B cell (primary cell): ENCODE measurements at regions not wholly inside any gene's neighbourhood (a gene's known extent, or its start where the extent isn't known, plus 50 kb on each side); places are given as distances from the start of the nearest gene placed in this dataset.

Source experiments
- ATAC-seq: fragments of 200-7000 bp; cut with Tn5 transposase; one replicate; pipeline ENCODE4 v1.10.0; 2021; ENCODE audit warnings: low read depth, mild to moderate bottlenecking, moderate number of reproducible peaks, moderate library complexity
- CTCF ChIA-PET: fragments of 350-600 bp; sonication (Branson Sonifier 250); formaldehyde crosslinking; loops from one replicate; lab custom pipeline; 2021; ENCODE audit warnings: antibody characterized with exemption, inconsistent platforms; lab: Charles Lee
- POLR2A ChIA-PET: fragments of 350-600 bp; sonication (Branson Sonifier 250); formaldehyde crosslinking; loops from one replicate; lab custom pipeline; 2021; ENCODE audit warnings: antibody characterized with exemption; lab: Charles Lee
- DNase-seq: peaks from one replicate; pipeline ENCODE4 v3.0.0; 2013
- H2AFZ ChIP-seq: 2 replicates; pipeline ENCODE4 v1.6.1; 2012; ENCODE audit warnings: mild to moderate bottlenecking, low read depth, low read length; ENCODE audit not compliant: insufficient read depth, poor library complexity, severe bottlenecking
- H3K27ac ChIP-seq, 2 donors: 1 replicate in 1 of 2; 2 replicates in 1 of 2; pipeline ENCODE4 v1.5.1; 2012 to 2013; ENCODE audit warnings: low read length in 2 of 2, mild to moderate bottlenecking in 2 of 2, moderate library complexity in 1 of 2
- H3K27me3 ChIP-seq, 4 experiments: fragments of 200-600 bp in 1 of 4; sonication (generic) in 1 of 4; replicated peaks in 1 of 4; 1 replicate in 2 of 4; 2 replicates in 2 of 4; pipeline versions ENCODE4 v1.6.1 to v1.7.0; 2013 to 2016; ENCODE audit warnings: low read length in 3 of 4, mild to moderate bottlenecking in 2 of 4, mixed read lengths in 1 of 4, moderate library complexity in 1 of 4; ENCODE audit not compliant: insufficient read depth in 4 of 4, control insufficient read depth in 3 of 4; ENCODE audit errors: control extremely low read depth in 1 of 4
- H3K36me3 ChIP-seq, 2 experiments: replicated peaks in 1 of 2; 1 replicate in 1 of 2; 2 replicates in 1 of 2; pipeline versions ENCODE4 v1.6.1 to v1.7.1; 2013; ENCODE audit warnings: low read length in 1 of 2; ENCODE audit not compliant: insufficient read depth in 2 of 2, control insufficient read depth in 1 of 2; ENCODE audit errors: control extremely low read depth in 1 of 2, extremely low read depth in 1 of 2
- H3K4me1 ChIP-seq, 2 donors: fragments of 200-600 bp in 1 of 2; sonication (generic) in 1 of 2; 1 replicate in 1 of 2; 2 replicates in 1 of 2; pipeline versions ENCODE4 v1.5.1 to v1.6.1; 2013 to 2017; ENCODE audit warnings: low read length in 2 of 2; ENCODE audit not compliant: control insufficient read depth in 2 of 2, insufficient read depth in 2 of 2
- H3K4me2 ChIP-seq: replicated peaks from 2 replicates; pipeline ENCODE3; 2012; ENCODE audit warnings: mild to moderate bottlenecking, low read depth, low read length; ENCODE audit not compliant: poor library complexity, severe bottlenecking
- H3K4me3 ChIP-seq, 5 experiments: fragments of 200-600 bp in 1 of 5; sonication (generic) in 1 of 5; 1 replicate in 3 of 5; 2 replicates in 2 of 5; pipeline versions ENCODE4 v1.5.1 to v1.7.0; 2011 to 2016; ENCODE audit warnings: low read length in 4 of 5, mild to moderate bottlenecking in 4 of 5, low read depth in 2 of 5, control low read depth in 1 of 5, moderate library complexity in 1 of 5; ENCODE audit not compliant: insufficient read depth in 1 of 5; ENCODE audit errors: control extremely low read depth in 1 of 5, extremely low read depth in 1 of 5
- H3K79me2 ChIP-seq: fragments of 200-600 bp; sonication (generic); one replicate; pipeline ENCODE4 v1.6.0; 2016; ENCODE audit warnings: low read length; ENCODE audit not compliant: control insufficient read depth, insufficient read depth
- H3K9ac ChIP-seq: fragments of 200-600 bp; sonication (generic); 2 replicates; pipeline ENCODE4 v1.6.1; 2017; ENCODE audit warnings: mild to moderate bottlenecking, low read length, moderate library complexity
- H3K9me3 ChIP-seq, 3 donors: one replicate each; pipeline versions ENCODE4 v1.6.1 to v1.7.1; 2013; ENCODE audit warnings: low read length in 2 of 3; ENCODE audit not compliant: control insufficient read depth in 2 of 3, insufficient read depth in 1 of 3; ENCODE audit errors: control extremely low read depth in 1 of 3
- H4K20me1 ChIP-seq: 2 replicates; pipeline ENCODE4 v1.6.0; 2012; ENCODE audit warnings: mild to moderate bottlenecking, low read length; ENCODE audit not compliant: insufficient read depth, control insufficient read depth, poor library complexity, severe bottlenecking
- H3K27ac Mint-ChIP-seq: one replicate; pipeline ENCODE4 v1.8.0; 2021; ENCODE audit warnings: mixed read lengths
- H3K27me3 Mint-ChIP-seq: one replicate; pipeline ENCODE4 v1.8.0; 2021; ENCODE audit warnings: mixed read lengths
- H3K4me1 Mint-ChIP-seq: one replicate; pipeline ENCODE4 v1.8.0; 2021; ENCODE audit warnings: mixed read lengths
- H3K4me3 Mint-ChIP-seq: one replicate; pipeline ENCODE4 v1.8.0; 2021; ENCODE audit warnings: mixed read lengths
- H3K9me3 Mint-ChIP-seq: one replicate; pipeline ENCODE4 v1.8.0; 2022; ENCODE audit warnings: mixed read lengths; ENCODE audit not compliant: insufficient read depth
- EZH2 ChIP-seq: IDR thresholded peaks from 2 replicates; pipeline ENCODE4 v1.6.1; 2012; ENCODE audit warnings: borderline replicate concordance, low read depth, mild to moderate bottlenecking, moderate library complexity, low read length; ENCODE audit not compliant: insufficient read depth, poor library complexity, severe bottlenecking
- WGBS: methylation state at CpG from one replicate; pipeline ENCODE4 v1.1.5; 2013; ENCODE audit warnings: missing lambda C conversion rate; ENCODE audit not compliant: insufficient coverage; 5-methylcytosine and 5-hydroxymethylcytosine counted together
- intact Hi-C: fragments of 100-400 bp; cut with micrococcal nuclease; formaldehyde crosslinking; loops from one replicate; pipeline ENCODE4 v1.10.0; 2022
- TF ChIP-seq, protein P1 (sequence below): fragments of 200-600 bp; IDR thresholded peaks from one replicate; pipeline ENCODE4 v1.8.0; 2022; ENCODE audit warnings: antibody characterized with exemption, mild to moderate bottlenecking

DNA sequence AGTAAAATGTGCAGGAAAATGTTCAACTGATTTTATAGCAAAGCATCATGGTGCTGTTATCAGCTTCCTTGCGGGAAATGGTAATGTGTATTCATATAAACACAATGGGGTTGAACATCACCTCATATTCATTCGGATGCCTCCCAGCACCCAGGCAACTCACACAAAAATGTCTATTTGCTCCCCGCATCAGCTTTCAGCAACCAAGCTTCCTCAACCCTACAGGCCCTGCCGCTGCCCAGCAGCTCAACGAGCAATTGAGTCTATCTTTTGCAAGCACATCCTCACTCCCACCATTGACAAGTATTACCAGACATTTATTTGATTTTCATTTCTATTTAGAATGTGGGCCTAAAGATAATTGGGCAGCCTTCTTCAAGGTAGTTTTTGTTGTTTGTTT is 2161.4 kb upstream of the PIK3C3 start:
- no peaks in the 10 kb centered on the region for H3K27me3 Mint-ChIP-seq
- ChIA-PET POLR2A (no interaction called here), CTCF (no interaction called here)
- intact Hi-C loops, result no loop called here
- Histone ChIP-seq H3K4me3 (no peak overlapping the region), H3K4me1 (no peaks in the 10 kb centered on the region), H3K27me3 (no peaks in the 10 kb centered on the region), H3K36me3 (no peaks in the 10 kb centered on the region), H3K4me2 (no peak overlapping the region), H2AFZ (no peak overlapping the region), H3K79me2 (no peaks in the 10 kb centered on the region), H3K9ac (no peak overlapping the region), H4K20me1 (no peaks in the 10 kb centered on the region), H3K27ac (no peak overlapping the region), H3K9me3 (no peaks in the 10 kb centered on the region)
- no peak overlapping the region for H3K27ac Mint-ChIP-seq
- DNase-seq, result no peak
- 100% methylated on average over 2 of the region's 5 CpGs for WGBS
- TF ChIP-seq EZH2, result no peak
- TF ChIP-seq, protein P1, sequence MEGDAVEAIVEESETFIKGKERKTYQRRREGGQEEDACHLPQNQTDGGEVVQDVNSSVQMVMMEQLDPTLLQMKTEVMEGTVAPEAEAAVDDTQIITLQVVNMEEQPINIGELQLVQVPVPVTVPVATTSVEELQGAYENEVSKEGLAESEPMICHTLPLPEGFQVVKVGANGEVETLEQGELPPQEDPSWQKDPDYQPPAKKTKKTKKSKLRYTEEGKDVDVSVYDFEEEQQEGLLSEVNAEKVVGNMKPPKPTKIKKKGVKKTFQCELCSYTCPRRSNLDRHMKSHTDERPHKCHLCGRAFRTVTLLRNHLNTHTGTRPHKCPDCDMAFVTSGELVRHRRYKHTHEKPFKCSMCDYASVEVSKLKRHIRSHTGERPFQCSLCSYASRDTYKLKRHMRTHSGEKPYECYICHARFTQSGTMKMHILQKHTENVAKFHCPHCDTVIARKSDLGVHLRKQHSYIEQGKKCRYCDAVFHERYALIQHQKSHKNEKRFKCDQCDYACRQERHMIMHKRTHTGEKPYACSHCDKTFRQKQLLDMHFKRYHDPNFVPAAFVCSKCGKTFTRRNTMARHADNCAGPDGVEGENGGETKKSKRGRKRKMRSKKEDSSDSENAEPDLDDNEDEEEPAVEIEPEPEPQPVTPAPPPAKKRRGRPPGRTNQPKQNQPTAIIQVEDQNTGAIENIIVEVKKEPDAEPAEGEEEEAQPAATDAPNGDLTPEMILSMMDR, result no peak
- ATAC-seq, result no peak
- no peaks in the 10 kb centered on the region for H3K9me3 Mint-ChIP-seq
- no peaks in the 10 kb centered on the region for H3K4me1 Mint-ChIP-seq
- H3K4me3 Mint-ChIP-seq, result no peak overlapping the region

DNA sequence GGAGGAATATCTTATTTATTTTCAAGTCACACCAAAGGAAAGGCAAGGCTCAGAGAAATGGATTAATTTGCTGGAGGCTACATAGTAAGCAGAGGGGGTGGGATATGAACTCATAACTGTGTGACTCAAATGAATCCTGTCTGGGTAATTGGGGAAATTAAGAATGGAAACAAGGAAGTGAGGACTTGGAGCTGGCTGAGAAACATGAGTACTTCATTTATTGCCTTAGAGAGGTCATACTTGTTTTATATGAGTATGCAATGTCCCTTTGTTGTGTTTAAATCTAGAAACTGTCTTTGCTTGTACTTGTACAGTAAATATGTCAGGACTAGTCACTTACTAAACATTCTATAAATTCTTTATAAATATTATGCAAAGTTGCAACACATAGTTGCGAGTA is 2166.7 kb upstream of the PIK3C3 start:
- no CpG with 5 or more reads among the region's 1 CpG for WGBS
- Histone ChIP-seq H3K4me2 (no peak overlapping the region), H2AFZ (no peak overlapping the region), H3K9me3 (no peaks in the 10 kb centered on the region), H3K9ac (no peak overlapping the region), H3K27ac (no peak overlapping the region), H3K79me2 (no peaks in the 10 kb centered on the region), H3K4me1 (no peaks in the 10 kb centered on the region), H3K27me3 (no peaks in the 10 kb centered on the region), H4K20me1 (no peaks in the 10 kb centered on the region), H3K4me3 (no peak overlapping the region), H3K36me3 (no peaks in the 10 kb centered on the region)
- ChIA-PET POLR2A (no interaction called here), CTCF (no interaction called here)
- ATAC-seq, result no peak
- Mint-ChIP-seq H3K9me3 (no peaks in the 10 kb centered on the region), H3K27ac (no peak overlapping the region), H3K4me1 (no peaks in the 10 kb centered on the region), H3K27me3 (no peaks in the 10 kb centered on the region), H3K4me3 (no peak overlapping the region)
- DNase-seq, result no peak
- TF ChIP-seq EZH2, result no peak
- TF ChIP-seq, protein P1, result no peak
- intact Hi-C loops, result no loop called here
